PC-3 (cell line): ENCODE measurements at regions not wholly inside any gene's neighbourhood (a gene's known extent, or its start where the extent isn't known, plus 50 kb on each side); places are given as distances from the start of the nearest gene placed in this dataset.

Experiments
- ATAC-seq: fragments of 200-7000 bp; cut with Tn5 transposase; 2 replicates; pipeline ENCODE4 v1.9.1; 2020; ENCODE audit warnings: mild to moderate bottlenecking, moderate library complexity
- BruUV-seq: library from RNA; stranded (reverse); fragments of 400-500 nt; replicated peaks from 2 replicates; lab custom pipeline; 2021; lab: Mats Ljungman, UMichigan
- CTCF ChIA-PET: fragments of 300-600 bp; sonication (Branson Sonifier 250); formaldehyde crosslinking; loops from one replicate; lab custom pipeline; 2022; ENCODE audit warnings: antibody characterized with exemption; lab: Charles Lee
- POLR2A ChIA-PET: fragments of 300-600 bp; sonication (Branson Sonifier 250); formaldehyde crosslinking; loops from one replicate; lab custom pipeline; 2022; ENCODE audit warnings: antibody characterized with exemption; ENCODE audit not compliant: unreplicated experiment; lab: Charles Lee
- DNase-seq: peaks from one replicate; pipeline ENCODE4 v3.0.0-alpha.2; 2015
- H2AFZ ChIP-seq: fragments of 300-600 bp; sonication (generic); 2 replicates; pipeline ENCODE4 v1.6.0; 2016; ENCODE audit warnings: antibody characterized with exemption, low read length
- H3F3A ChIP-seq: fragments of 300-600 bp; sonication (generic); one replicate; pipeline ENCODE4 v1.6.0; 2017; ENCODE audit warnings: antibody characterized with exemption, low read length, control low read depth, mild to moderate bottlenecking; ENCODE audit not compliant: unreplicated experiment
- H3K27ac ChIP-seq: fragments of 300-600 bp; sonication (generic); 2 replicates; pipeline ENCODE4 v1.5.1; 2016; ENCODE audit warnings: mild to moderate bottlenecking, low read length
- H3K27me3 ChIP-seq: fragments of 300-600 bp; sonication (generic); 2 replicates; pipeline ENCODE4 v1.6.1; 2016; ENCODE audit warnings: low read length, mixed read lengths
- H3K36me3 ChIP-seq: fragments of 300-600 bp; sonication (generic); 2 replicates; pipeline ENCODE4 v1.6.1; 2016; ENCODE audit warnings: low read depth, mixed run types, low read length, mixed read lengths
- H3K4me1 ChIP-seq: fragments of 300-600 bp; sonication (generic); 2 replicates; pipeline ENCODE4 v1.5.1; 2016; ENCODE audit warnings: low read length; ENCODE audit not compliant: insufficient read depth
- H3K4me2 ChIP-seq: fragments of 300-600 bp; sonication (generic); 2 replicates; pipeline ENCODE4 v1.6.0; 2016; ENCODE audit warnings: low read length
- H3K4me3 ChIP-seq: fragments of 300-600 bp; sonication (generic); 2 replicates; pipeline ENCODE4 v1.5.1; 2016; ENCODE audit warnings: mild to moderate bottlenecking, low read length, mixed read lengths
- H3K79me2 ChIP-seq: fragments of 300-600 bp; sonication (generic); 2 replicates; pipeline ENCODE4 v1.6.1; 2017; ENCODE audit warnings: low read length, mixed read lengths
- H3K9ac ChIP-seq: fragments of 300-600 bp; sonication (generic); 2 replicates; pipeline ENCODE4 v1.6.0; 2016; ENCODE audit warnings: mild to moderate bottlenecking, low read length
- H3K9me2 ChIP-seq: fragments of 300-600 bp; sonication (generic); replicated peaks from 2 replicates; pipeline ENCODE4 v1.6.1; 2016; ENCODE audit warnings: mixed run types, low read length, mixed read lengths
- H3K9me3 ChIP-seq: fragments of 300-600 bp; sonication (generic); 2 replicates; pipeline ENCODE4 v1.6.1; 2016; ENCODE audit warnings: low read length, mixed read lengths
- H4K20me1 ChIP-seq: fragments of 300-600 bp; sonication (generic); 2 replicates; pipeline ENCODE4 v1.6.1; 2016; ENCODE audit warnings: low read length, mixed read lengths
- EZH2 ChIP-seq: fragments of 300-600 bp; sonication (generic); IDR thresholded peaks from one replicate; pipeline ENCODE4 v1.6.1; 2017; ENCODE audit warnings: antibody characterized with exemption, mild to moderate bottlenecking, low read length; ENCODE audit not compliant: unreplicated experiment
- EZH2phosphoT487 ChIP-seq: fragments of 300-600 bp; sonication (generic); IDR thresholded peaks from 2 replicates; pipeline ENCODE4 v1.6.1; 2018; ENCODE audit warnings: mild to moderate bottlenecking, antibody characterized with exemption, low read length, borderline replicate concordance
- intact Hi-C: fragments of 100-400 bp; cut with micrococcal nuclease; formaldehyde crosslinking; loops from 2 replicates; pipeline ENCODE4 v1.9.0; 2023
- TF ChIP-seq, protein P1 (sequence below): fragments of 300-600 bp; sonication (generic); conservative IDR thresholded peaks from 2 replicates; pipeline ENCODE4 v1.5.1; 2017; ENCODE audit warnings: antibody characterized with exemption, low read depth, mild to moderate bottlenecking, low read length

DNA sequence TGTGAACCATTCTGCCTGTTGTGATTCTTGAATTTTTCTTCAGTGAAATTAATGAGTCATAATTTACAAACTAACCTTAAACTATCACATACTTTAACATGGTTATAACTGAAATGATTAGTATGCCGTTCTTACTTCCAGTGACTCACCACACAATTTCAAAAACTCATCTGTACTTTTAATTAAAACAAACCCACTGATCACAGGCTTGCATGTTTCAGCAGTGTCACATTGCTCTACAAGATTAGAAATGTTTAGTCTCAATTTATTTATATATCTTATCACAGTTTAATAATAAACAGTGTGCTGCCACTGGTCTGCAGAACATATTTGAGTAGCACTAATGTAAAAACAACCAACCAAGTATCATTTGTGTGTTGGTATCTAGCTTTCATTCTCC, 2227.9 kb upstream of the PCDH20 start:
- DNase-seq = no peak
- no peak overlapping the region for H3K9ac ChIP-seq
- no peak overlapping the region for H3K4me2 ChIP-seq
- POLR2A ChIA-PET = no interaction called here
- intact Hi-C loops = no loop called here
- H3K4me1 ChIP-seq = no peaks in the 10 kb centered on the region
- ATAC-seq = no peak
- CTCF ChIA-PET = no interaction called here
- H3K9me2 ChIP-seq = no peaks in the 10 kb centered on the region
- BruUV-seq = no TSS peak
- H3F3A ChIP-seq = no peaks in the 10 kb centered on the region
- TF ChIP-seq EZH2 (no peak), EZH2phosphoT487 (no peak)
- TF ChIP-seq, protein P1, sequence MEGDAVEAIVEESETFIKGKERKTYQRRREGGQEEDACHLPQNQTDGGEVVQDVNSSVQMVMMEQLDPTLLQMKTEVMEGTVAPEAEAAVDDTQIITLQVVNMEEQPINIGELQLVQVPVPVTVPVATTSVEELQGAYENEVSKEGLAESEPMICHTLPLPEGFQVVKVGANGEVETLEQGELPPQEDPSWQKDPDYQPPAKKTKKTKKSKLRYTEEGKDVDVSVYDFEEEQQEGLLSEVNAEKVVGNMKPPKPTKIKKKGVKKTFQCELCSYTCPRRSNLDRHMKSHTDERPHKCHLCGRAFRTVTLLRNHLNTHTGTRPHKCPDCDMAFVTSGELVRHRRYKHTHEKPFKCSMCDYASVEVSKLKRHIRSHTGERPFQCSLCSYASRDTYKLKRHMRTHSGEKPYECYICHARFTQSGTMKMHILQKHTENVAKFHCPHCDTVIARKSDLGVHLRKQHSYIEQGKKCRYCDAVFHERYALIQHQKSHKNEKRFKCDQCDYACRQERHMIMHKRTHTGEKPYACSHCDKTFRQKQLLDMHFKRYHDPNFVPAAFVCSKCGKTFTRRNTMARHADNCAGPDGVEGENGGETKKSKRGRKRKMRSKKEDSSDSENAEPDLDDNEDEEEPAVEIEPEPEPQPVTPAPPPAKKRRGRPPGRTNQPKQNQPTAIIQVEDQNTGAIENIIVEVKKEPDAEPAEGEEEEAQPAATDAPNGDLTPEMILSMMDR = no peak
- no peak overlapping the region for H2AFZ ChIP-seq
- no peak overlapping the region for H3K4me3 ChIP-seq
- no peaks in the 10 kb centered on the region for H4K20me1 ChIP-seq
- H3K36me3 ChIP-seq = no peaks in the 10 kb centered on the region
- H3K9me3 ChIP-seq = no peaks in the 10 kb centered on the region
- H3K27me3 ChIP-seq = no peaks in the 10 kb centered on the region
- H3K27ac ChIP-seq = no peak overlapping the region
- H3K79me2 ChIP-seq = no peaks in the 10 kb centered on the region

DNA sequence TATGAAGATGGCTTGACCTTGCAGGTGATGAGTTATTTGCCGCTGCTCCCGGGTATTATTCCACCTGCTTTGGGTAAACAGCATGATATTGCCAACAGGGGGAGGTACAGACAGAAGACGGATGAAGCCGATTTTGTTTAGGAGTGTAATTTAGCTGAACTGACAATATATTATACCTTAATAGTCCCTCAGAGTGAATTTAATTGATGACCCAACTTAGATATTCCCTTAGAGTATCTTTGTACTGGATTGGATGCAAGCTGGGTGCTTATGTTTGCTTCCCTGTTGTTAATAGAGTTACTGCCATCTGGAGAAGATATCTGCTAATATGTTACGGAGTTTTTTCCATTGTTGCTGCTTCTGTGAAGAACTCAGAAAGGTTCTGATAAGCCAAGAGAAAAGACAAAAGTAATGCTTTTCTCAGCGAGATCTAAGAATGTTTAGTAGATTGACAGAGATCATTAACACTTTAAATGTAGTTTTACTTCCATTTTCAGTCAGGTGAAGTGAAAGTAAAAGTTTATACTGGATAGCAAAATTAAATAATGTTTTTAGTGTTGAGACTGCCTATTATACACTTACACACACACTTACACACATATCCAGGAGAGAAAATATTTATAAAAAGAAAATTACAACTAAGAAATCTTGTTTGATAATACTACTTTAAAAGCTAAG, 2220.8 kb upstream of the PCDH20 start:
- Histone ChIP-seq H3K27ac (no peak overlapping the region), H3K9me3 (no peaks in the 10 kb centered on the region), H2AFZ (peak overlapping the region; percentile 80), H3K4me3 (peak overlapping the region; percentile 69), H3K79me2 (no peaks in the 10 kb centered on the region), H3K9ac (no peak overlapping the region), H3K9me2 (no peaks in the 10 kb centered on the region), H4K20me1 (no peaks in the 10 kb centered on the region), H3K4me1 (no peaks in the 10 kb centered on the region), H3K36me3 (no peaks in the 10 kb centered on the region), H3K27me3 (no peaks in the 10 kb centered on the region), H3K4me2 (peak overlapping the region; percentile 86), H3F3A (no peaks in the 10 kb centered on the region)
- TF ChIP-seq EZH2 (no peak), EZH2phosphoT487 (no peak)
- TF ChIP-seq, protein P1 = peak; percentile 47; the same call in 1 of the 2 replicates
- ChIA-PET POLR2A (no interaction called here), CTCF (no interaction called here)
- intact Hi-C loops = loop anchor here (5.0 to 10.0 kb wide), 3 partner anchors 41 to 1112 kb away; no protein-coding TSS in a partner anchor
- DNase-seq (peak; percentile 9), ATAC-seq (peak; percentile 74)
- BruUV-seq = no TSS peak

DNA sequence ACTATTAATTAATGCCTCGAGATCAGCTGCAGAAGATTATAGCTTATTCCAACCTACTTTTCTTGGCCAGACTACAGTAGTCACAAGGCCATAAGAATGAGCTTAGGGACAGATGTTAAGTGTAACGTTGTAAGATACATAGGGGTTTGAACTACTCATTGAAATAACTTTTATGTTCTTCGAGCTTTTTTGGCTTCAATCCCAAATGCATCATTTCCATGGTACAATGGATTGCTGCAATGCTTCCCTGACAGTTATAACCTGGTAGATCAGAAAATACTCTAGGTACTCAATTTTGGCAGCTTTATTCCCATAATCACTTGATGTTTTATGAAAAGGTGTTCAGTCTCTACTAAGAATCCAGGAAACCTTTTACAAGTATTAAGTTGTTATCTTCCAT, 2216.7 kb upstream of the PCDH20 start:
- Histone ChIP-seq H3F3A (no peaks in the 10 kb centered on the region), H3K36me3 (no peaks in the 10 kb centered on the region), H3K4me1 (no peaks in the 10 kb centered on the region), H3K9ac (no peak overlapping the region), H3K79me2 (no peaks in the 10 kb centered on the region), H3K27me3 (no peaks in the 10 kb centered on the region), H2AFZ (no peak overlapping the region), H3K4me2 (no peak overlapping the region), H3K9me3 (no peaks in the 10 kb centered on the region), H4K20me1 (no peaks in the 10 kb centered on the region), H3K27ac (no peak overlapping the region), H3K9me2 (no peaks in the 10 kb centered on the region), H3K4me3 (no peak overlapping the region)
- TF ChIP-seq EZH2phosphoT487 (no peak), EZH2 (no peak)
- TF ChIP-seq, protein P1 = no peak
- CTCF ChIA-PET = no interaction called here
- intact Hi-C loops = loop anchor here (10.0 kb wide), 1 partner anchor 1108 kb away; no protein-coding TSS in a partner anchor
- ATAC-seq (no peak), DNase-seq (no peak)
- POLR2A ChIA-PET = no interaction called here
- BruUV-seq = no TSS peak
